KMS-11 (cell line): ENCODE measurements at regions not wholly inside any gene's neighbourhood (a gene's known extent, or its start where the extent isn't known, plus 50 kb on each side); places are given as distances from the start of the nearest gene placed in this dataset.
"Not testable (repeated sequence)": the region's sequence is repeated elsewhere in the genome, so short reads cannot be mapped to it uniquely, and the experiment has no call there.

Experiments
- H2AFZ ChIP-seq: fragments of 200-600 bp; sonication (generic); 2 replicates; pipeline ENCODE4 v1.6.1; 2016; ENCODE audit warnings: antibody characterized with exemption, mixed run types, low read depth
- H3K27ac ChIP-seq: fragments of 200-600 bp; sonication (generic); 2 replicates; pipeline ENCODE4 v1.6.1; 2016; ENCODE audit warnings: mild to moderate bottlenecking, mixed run types
- H3K27me3 ChIP-seq: fragments of 200-600 bp; sonication (generic); 2 replicates; pipeline ENCODE4 v1.6.1; 2017; ENCODE audit warnings: mild to moderate bottlenecking, low read depth, mixed run types, moderate library complexity; ENCODE audit not compliant: insufficient read depth
- H3K36me3 ChIP-seq: fragments of 200-600 bp; sonication (generic); 2 replicates; pipeline ENCODE4 v1.6.1; 2017; ENCODE audit warnings: mild to moderate bottlenecking, mixed run types; ENCODE audit not compliant: insufficient read depth
- H3K4me1 ChIP-seq: fragments of 200-600 bp; sonication (generic); 2 replicates; pipeline ENCODE4 v1.6.1; 2016; ENCODE audit warnings: mild to moderate bottlenecking, low read depth, mixed run types; ENCODE audit not compliant: poor library complexity, severe bottlenecking
- H3K4me2 ChIP-seq: fragments of 200-600 bp; sonication (generic); 2 replicates; pipeline ENCODE4 v1.7.0; 2016; ENCODE audit warnings: mild to moderate bottlenecking, mixed run types
- H3K4me3 ChIP-seq: fragments of 200-600 bp; sonication (generic); IDR thresholded peaks from 2 replicates; pipeline ENCODE4 v1.6.1; 2017; ENCODE audit warnings: low read depth, low read length, mixed read lengths; ENCODE audit not compliant: insufficient read depth
- H3K79me2 ChIP-seq: fragments of 200-600 bp; sonication (generic); 2 replicates; pipeline ENCODE4 v1.6.1; 2016; ENCODE audit warnings: low read depth, mixed run types; ENCODE audit not compliant: insufficient read depth
- H3K9ac ChIP-seq: fragments of 200-600 bp; sonication (generic); 2 replicates; pipeline ENCODE4 v1.6.1; 2016; ENCODE audit warnings: mild to moderate bottlenecking, mixed run types
- H4K20me1 ChIP-seq: fragments of 200-600 bp; sonication (generic); 2 replicates; pipeline ENCODE4 v1.6.1; 2016; ENCODE audit warnings: mild to moderate bottlenecking, mixed run types; ENCODE audit not compliant: insufficient read depth
- CTCF ChIP-seq: fragments of 200-600 bp; sonication (generic); conservative IDR thresholded peaks from 2 replicates; pipeline ENCODE4 v1.6.1; 2017; ENCODE audit warnings: low read depth, mild to moderate bottlenecking, antibody characterized with exemption, low read length, moderate library complexity, mixed read lengths

GRCh38 chr5:20865892-20866291, 877.9 kb upstream of the CDH18 start:
- H3K4me1 ChIP-seq, H2AFZ ChIP-seq, H3K4me3 ChIP-seq, H4K20me1 ChIP-seq, H3K27me3 ChIP-seq, H3K27ac ChIP-seq, H3K9ac ChIP-seq, H3K4me2 ChIP-seq, H3K79me2 ChIP-seq, H3K36me3 ChIP-seq: not testable (repeated sequence)

GRCh38 chr5:20833081-20833627, 845.2 kb upstream of the CDH18 start:
- Histone ChIP-seq H4K20me1 (no peaks in the 10 kb centered on the region), H3K36me3 (no peaks in the 10 kb centered on the region), H3K4me3 (no peak overlapping the region), H3K27ac (no peak overlapping the region), H2AFZ (no peak overlapping the region), H3K9ac (no peak overlapping the region), H3K4me2 (no peak overlapping the region), H3K4me1 (no peaks in the 10 kb centered on the region), H3K79me2 (no peaks in the 10 kb centered on the region), H3K27me3 (no peaks in the 10 kb centered on the region)
- no peak for TF ChIP-seq CTCF

- Histone ChIP-seq H3K79me2 (no peaks in the 10 kb centered on the region), H3K4me1 (no peaks in the 10 kb centered on the region), H3K4me2 (no peak overlapping the region), H2AFZ (no peak overlapping the region), H3K27me3 (no peaks in the 10 kb centered on the region), H3K9ac (no peak overlapping the region), H3K4me3 (no peak overlapping the region), H4K20me1 (no peaks in the 10 kb centered on the region), H3K36me3 (no peaks in the 10 kb centered on the region), H3K27ac (no peak overlapping the region)
- no peak for TF ChIP-seq CTCF
These were observed 844.4 kb upstream of the CDH18 start for GRCh38 chr5:20832204-20833080.

GRCh38 chr5:20825951-20826350, 838.0 kb upstream of the CDH18 start:
- not testable (repeated sequence) for H3K4me3 ChIP-seq, H2AFZ ChIP-seq, H3K4me1 ChIP-seq, H3K27me3 ChIP-seq, H3K36me3 ChIP-seq, H3K79me2 ChIP-seq, H4K20me1 ChIP-seq, H3K4me2 ChIP-seq, H3K27ac ChIP-seq, H3K9ac ChIP-seq

- not testable (repeated sequence) for H2AFZ ChIP-seq
These were observed 809.2 kb upstream of the CDH18 start for GRCh38 chr5:20797216-20797615.

GRCh38 chr5:20784755-20785154, 796.8 kb upstream of the CDH18 start:
- not testable (repeated sequence) for H3K4me1 ChIP-seq, H3K79me2 ChIP-seq, H3K27me3 ChIP-seq, H4K20me1 ChIP-seq, H3K4me2 ChIP-seq, H2AFZ ChIP-seq, H3K9ac ChIP-seq, H3K4me3 ChIP-seq, H3K36me3 ChIP-seq, H3K27ac ChIP-seq

More at GRCh38 chr5:20797216-20797615, 809.2 kb upstream of the CDH18 start:
- not testable (repeated sequence) for H3K4me3 ChIP-seq, H3K4me1 ChIP-seq, H3K27ac ChIP-seq, H3K9ac ChIP-seq, H3K79me2 ChIP-seq, H3K36me3 ChIP-seq, H3K27me3 ChIP-seq, H3K4me2 ChIP-seq, H4K20me1 ChIP-seq

- not testable (repeated sequence) for H3K79me2 ChIP-seq, H3K4me2 ChIP-seq, H4K20me1 ChIP-seq, H3K27me3 ChIP-seq, H3K4me3 ChIP-seq, H3K4me1 ChIP-seq, H3K27ac ChIP-seq, H3K36me3 ChIP-seq, H2AFZ ChIP-seq, H3K9ac ChIP-seq
These were observed 795.5 kb upstream of the CDH18 start for GRCh38 chr5:20783484-20783883.

GRCh38 chr5:20771338-20771737, 783.3 kb upstream of the CDH18 start:
- not testable (repeated sequence) for H3K27ac ChIP-seq, H3K4me1 ChIP-seq, H3K27me3 ChIP-seq, H2AFZ ChIP-seq, H3K4me2 ChIP-seq, H3K36me3 ChIP-seq, H3K9ac ChIP-seq, H3K4me3 ChIP-seq, H4K20me1 ChIP-seq, H3K79me2 ChIP-seq
